A673 (cell line): ENCODE measurements at regions not wholly inside any gene's neighbourhood (a gene's known extent, or its start where the extent isn't known, plus 50 kb on each side); places are given as distances from the start of the nearest gene placed in this dataset.
"Not testable (repeated sequence)": the region's sequence is repeated elsewhere in the genome, so short reads cannot be mapped to it uniquely, and the experiment has no call there.

Experiments
- BruUV-seq: library from RNA; stranded (reverse); fragments of 400-500 nt; replicated peaks from 2 replicates; lab custom pipeline; 2021; lab: Mats Ljungman, UMichigan
- CTCF ChIA-PET: fragments of 300-600 bp; sonication (Branson Sonifier 250); formaldehyde crosslinking; loops from one replicate; lab custom pipeline; 2022; ENCODE audit warnings: antibody characterized with exemption; lab: Charles Lee
- POLR2A ChIA-PET: fragments of 300-600 bp; sonication (Branson Sonifier 250); formaldehyde crosslinking; loops from one replicate; lab custom pipeline; 2022; ENCODE audit warnings: antibody characterized with exemption; ENCODE audit not compliant: low non-redundant PET; lab: Charles Lee
- DNase-seq: peaks from one replicate; pipeline ENCODE4 v3.0.0-alpha.2; 2015; ENCODE audit warnings: low spot score
- H3K27ac ChIP-seq: fragments of 200-600 bp; sonication (generic); 2 replicates; pipeline ENCODE4 v1.5.1; 2016; ENCODE audit warnings: mixed run types, low read depth, mild to moderate bottlenecking, mixed read lengths, antibody characterized with exemption, low read length; ENCODE audit not compliant: poor library complexity, severe bottlenecking
- H3K27me3 ChIP-seq: fragments of 200-600 bp; sonication (generic); replicated peaks from 2 replicates; pipeline ENCODE4 v1.6.1; 2017; ENCODE audit warnings: mixed run types, low read depth, mild to moderate bottlenecking, mixed read lengths, antibody characterized with exemption, low read length; ENCODE audit not compliant: insufficient read depth, poor library complexity
- H3K36me3 ChIP-seq: fragments of 200-600 bp; sonication (generic); 2 replicates; pipeline ENCODE4 v1.6.1; 2016; ENCODE audit warnings: mixed run types, mild to moderate bottlenecking, mixed read lengths, antibody characterized with exemption, low read length; ENCODE audit not compliant: insufficient read depth, poor library complexity, severe bottlenecking
- H3K4me1 ChIP-seq: fragments of 200-600 bp; sonication (generic); 2 replicates; pipeline ENCODE4 v1.6.1; 2017; ENCODE audit warnings: mixed run types, mild to moderate bottlenecking, mixed read lengths, antibody characterized with exemption, low read length; ENCODE audit not compliant: insufficient read depth, poor library complexity, severe bottlenecking
- H3K4me3 ChIP-seq: fragments of 200-600 bp; sonication (generic); 2 replicates; pipeline ENCODE4 v1.5.1; 2016; ENCODE audit warnings: low read depth, mixed run types, mild to moderate bottlenecking, mixed read lengths, low read length; ENCODE audit not compliant: poor library complexity, severe bottlenecking
- H3K9me3 ChIP-seq: fragments of 200-600 bp; sonication (generic); 2 replicates; pipeline ENCODE4 v1.6.1; 2016; ENCODE audit warnings: mixed run types, low read depth, mild to moderate bottlenecking, mixed read lengths, antibody characterized with exemption, low read length; ENCODE audit not compliant: poor library complexity, severe bottlenecking
- EZH2 ChIP-seq: fragments of 200-600 bp; sonication (generic); IDR thresholded peaks from 2 replicates; pipeline ENCODE4 v1.6.1; 2017; ENCODE audit warnings: borderline replicate concordance, low read depth, mild to moderate bottlenecking, mixed read lengths, antibody characterized with exemption, low read length; ENCODE audit not compliant: poor library complexity, severe bottlenecking
- intact Hi-C: fragments of 100-400 bp; cut with micrococcal nuclease; formaldehyde crosslinking; loops from one replicate; pipeline ENCODE4 v1.10.0; 2022; ENCODE audit not compliant: unreplicated experiment
- TF ChIP-seq, protein P1 (sequence below): fragments of 300-800, 200-600 bp; sonication (generic); conservative IDR thresholded peaks from 2 replicates; pipeline ENCODE4 v1.5.1; 2017; ENCODE audit warnings: low read depth, mild to moderate bottlenecking, antibody characterized with exemption, low read length, moderate library complexity, mixed read lengths

- no peak for TF ChIP-seq EZH2
- TF ChIP-seq, protein P1, sequence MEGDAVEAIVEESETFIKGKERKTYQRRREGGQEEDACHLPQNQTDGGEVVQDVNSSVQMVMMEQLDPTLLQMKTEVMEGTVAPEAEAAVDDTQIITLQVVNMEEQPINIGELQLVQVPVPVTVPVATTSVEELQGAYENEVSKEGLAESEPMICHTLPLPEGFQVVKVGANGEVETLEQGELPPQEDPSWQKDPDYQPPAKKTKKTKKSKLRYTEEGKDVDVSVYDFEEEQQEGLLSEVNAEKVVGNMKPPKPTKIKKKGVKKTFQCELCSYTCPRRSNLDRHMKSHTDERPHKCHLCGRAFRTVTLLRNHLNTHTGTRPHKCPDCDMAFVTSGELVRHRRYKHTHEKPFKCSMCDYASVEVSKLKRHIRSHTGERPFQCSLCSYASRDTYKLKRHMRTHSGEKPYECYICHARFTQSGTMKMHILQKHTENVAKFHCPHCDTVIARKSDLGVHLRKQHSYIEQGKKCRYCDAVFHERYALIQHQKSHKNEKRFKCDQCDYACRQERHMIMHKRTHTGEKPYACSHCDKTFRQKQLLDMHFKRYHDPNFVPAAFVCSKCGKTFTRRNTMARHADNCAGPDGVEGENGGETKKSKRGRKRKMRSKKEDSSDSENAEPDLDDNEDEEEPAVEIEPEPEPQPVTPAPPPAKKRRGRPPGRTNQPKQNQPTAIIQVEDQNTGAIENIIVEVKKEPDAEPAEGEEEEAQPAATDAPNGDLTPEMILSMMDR: no peak
- Histone ChIP-seq H3K27ac (peak overlapping the region; percentile 72), H3K9me3 (no peaks in the 10 kb centered on the region), H3K4me1 (no peaks in the 10 kb centered on the region), H3K27me3 (no peaks in the 10 kb centered on the region), H3K36me3 (no peaks in the 10 kb centered on the region), H3K4me3 (peak overlapping the region; percentile 73)
- peak; percentile 60 for DNase-seq
- ChIA-PET CTCF (no interaction called here), POLR2A (no interaction called here)
- intact Hi-C loops: no loop called here
- no TSS peak for BruUV-seq
These were observed 121.3 kb upstream of the WIPF3 start for GRCh38 chr7:29684787-29685650.

DNA sequence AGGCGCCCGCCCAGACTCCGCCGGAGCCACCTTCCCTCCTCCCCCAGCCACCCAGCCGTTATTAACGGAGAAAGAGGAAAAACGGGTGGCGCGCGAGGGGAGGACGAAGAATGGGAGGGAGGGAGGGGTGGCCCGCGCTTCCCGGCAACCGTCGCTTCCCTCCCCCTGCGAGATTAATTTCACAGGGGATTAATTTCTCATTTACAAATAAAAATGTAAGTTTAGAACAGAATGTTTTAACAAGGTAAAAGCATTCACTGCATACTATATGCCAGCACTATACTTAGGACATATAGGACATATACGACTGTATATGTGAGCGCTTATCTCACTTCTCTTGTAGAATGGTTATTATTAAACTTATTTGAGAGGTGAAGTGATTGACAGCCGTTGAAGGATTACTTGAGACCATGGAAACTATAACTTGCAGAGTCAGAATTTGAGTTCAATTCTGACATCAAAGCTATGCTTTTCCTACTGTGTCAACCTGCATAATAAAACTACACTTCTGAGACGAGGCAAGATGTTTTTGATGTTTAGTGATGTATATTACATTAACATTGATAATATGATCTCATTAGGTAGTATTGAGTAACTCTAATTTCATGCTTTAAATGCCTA lies 120.5 kb upstream of the WIPF3 start:
- intact Hi-C loops: not testable (repeated sequence)

DNA sequence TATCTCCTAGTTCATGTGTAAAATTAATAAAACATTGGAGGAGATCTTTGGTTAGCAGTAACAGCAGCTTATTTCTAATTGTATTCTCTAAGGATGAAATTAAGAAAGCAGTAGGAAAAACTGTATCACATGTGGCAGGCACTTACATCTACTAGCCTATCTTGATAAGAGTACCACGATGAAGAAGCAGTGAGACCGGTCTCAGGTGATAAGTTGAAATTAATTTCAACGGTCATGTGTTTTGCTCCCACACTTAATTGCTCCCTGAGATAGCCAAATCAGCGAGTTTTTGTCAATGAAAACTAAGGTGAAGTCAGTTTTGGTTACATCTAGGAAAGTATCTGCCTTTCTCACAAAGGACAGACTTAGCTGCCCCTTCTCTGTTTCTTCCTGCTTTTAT lies 115.8 kb upstream of the WIPF3 start:
- BruUV-seq, CTCF ChIA-PET: not testable (repeated sequence)

More for the DNA sequence above, 120.5 kb upstream of the WIPF3 start:
- CTCF ChIA-PET, H3K27ac ChIP-seq, H3K4me1 ChIP-seq, H3K9me3 ChIP-seq, H3K36me3 ChIP-seq, BruUV-seq, POLR2A ChIA-PET, H3K27me3 ChIP-seq: not testable (repeated sequence)
- peak overlapping the region; percentile 73 for H3K4me3 ChIP-seq
- DNase-seq: peak; percentile 4

DNA sequence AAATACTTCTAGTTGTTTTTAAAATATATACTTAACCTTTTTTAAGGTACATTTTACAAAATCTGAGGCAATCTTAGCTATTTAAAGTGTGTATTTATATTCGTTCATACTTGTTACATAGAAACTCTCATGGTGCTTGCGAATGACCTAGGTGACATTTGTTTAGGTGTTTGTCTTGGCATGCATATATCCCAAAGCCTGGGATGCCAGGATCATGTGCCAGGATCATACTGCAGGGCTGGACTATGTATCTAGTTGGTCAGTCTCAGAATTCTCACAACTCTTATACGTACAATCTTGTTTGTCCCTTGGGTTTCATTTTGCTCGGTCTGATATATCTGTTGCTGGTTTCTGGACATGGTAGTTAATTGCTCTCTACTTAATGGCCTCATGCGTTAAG lies 109.9 kb upstream of the WIPF3 start:
- H3K4me1 ChIP-seq, intact Hi-C loops, CTCF ChIA-PET, H3K27me3 ChIP-seq, POLR2A ChIA-PET, H3K36me3 ChIP-seq, BruUV-seq, H3K27ac ChIP-seq, H3K4me3 ChIP-seq, DNase-seq, H3K9me3 ChIP-seq: not testable (repeated sequence)

More for the DNA sequence above, 115.8 kb upstream of the WIPF3 start:
- H3K36me3 ChIP-seq, H3K9me3 ChIP-seq, H3K4me1 ChIP-seq, H3K4me3 ChIP-seq, DNase-seq, intact Hi-C loops, H3K27me3 ChIP-seq, H3K27ac ChIP-seq: not testable (repeated sequence)
- POLR2A ChIA-PET: interaction anchor here (0.6 kb wide), 1 partner anchor 762 kb away, joined by 3 read pairs; no protein-coding TSS in a partner anchor

- H3K9me3 ChIP-seq, H3K36me3 ChIP-seq, H3K27ac ChIP-seq, POLR2A ChIA-PET, H3K4me1 ChIP-seq, DNase-seq, CTCF ChIA-PET, intact Hi-C loops, BruUV-seq, H3K4me3 ChIP-seq, H3K27me3 ChIP-seq: not testable (repeated sequence)
These were observed 106.6 kb upstream of the WIPF3 start for GRCh38 chr7:29699723-29700122.

GRCh38 chr7:29701540-29701939 lies 104.8 kb upstream of the WIPF3 start:
- H3K27ac ChIP-seq, H3K27me3 ChIP-seq, BruUV-seq, H3K36me3 ChIP-seq, DNase-seq, CTCF ChIA-PET, POLR2A ChIA-PET, H3K9me3 ChIP-seq, H3K4me3 ChIP-seq, H3K4me1 ChIP-seq, intact Hi-C loops: not testable (repeated sequence)
